ENCODE measurements at regions not wholly inside any gene's neighbourhood (a gene's known extent, or its start where the extent isn't known, plus 50 kb on each side); places are given as distances from the start of the nearest gene placed in this dataset.
"Not testable (repeated sequence)": the region's sequence is repeated elsewhere in the genome, so short reads cannot be mapped to it uniquely, and the experiment has no call there.

- DNase-seq (ENCODE audit: low spot score): no peak
- no peaks in the 10 kb centered on the region for H3K9me3 ChIP-seq
- TF ChIP-seq CTCF (IDR thresholded peaks at IDR 0.05): no peak
- H3K27ac ChIP-seq: no peak overlapping the region
- no peak overlapping the region for H3K4me3 ChIP-seq
- no peaks in the 10 kb centered on the region for H3K36me3 ChIP-seq
- no peaks in the 10 kb centered on the region for H3K27me3 ChIP-seq
- peaks cover 0 to 31% of the 10 kb centered on the region in 2 donors for H3K4me1 ChIP-seq
Observed at GRCh38 chr22:27315833-27316232, 485.7 kb downstream of the MN1 start.

- H3K9me3 ChIP-seq: no peaks in the 10 kb centered on the region
- H3K4me3 ChIP-seq: no peak overlapping the region
- H3K36me3 ChIP-seq: no peaks in the 10 kb centered on the region
- H3K27ac ChIP-seq: no peak overlapping the region
- H3K4me1 ChIP-seq: peaks cover 0 to 31% of the 10 kb centered on the region in 2 donors
- TF ChIP-seq CTCF (IDR thresholded peaks at IDR 0.05): no peak
- H3K27me3 ChIP-seq: no peaks in the 10 kb centered on the region
- DNase-seq (ENCODE audit: low spot score): no peak
Observed at GRCh38 chr22:27317096-27317495, 484.5 kb downstream of the MN1 start.

- Histone ChIP-seq H3K4me3 (no peak overlapping the region), H3K27me3 (no peaks in the 10 kb centered on the region), H3K36me3 (no peaks in the 10 kb centered on the region), H3K4me1 (peaks cover 0 to 24% of the 10 kb centered on the region in 2 donors), H3K9me3 (no peaks in the 10 kb centered on the region), H3K27ac (no peak overlapping the region)
- no peak for DNase-seq (ENCODE audit: low spot score)
- TF ChIP-seq CTCF (IDR thresholded peaks at IDR 0.05): no peak
Observed at GRCh38 chr22:27317971-27318428, 483.6 kb downstream of the MN1 start.

GRCh38 chr22:27318516-27318915, 483.0 kb downstream of the MN1 start:
- no peak for DNase-seq (ENCODE audit: low spot score)
- peaks cover 0 to under 1% of the 10 kb centered on the region in 2 donors for H3K27me3 ChIP-seq

GRCh38 chr22:27323661-27324060, 477.9 kb downstream of the MN1 start:
- Histone ChIP-seq H3K4me3 (no peak overlapping the region), H3K27me3 (peaks cover 0 to 5% of the 10 kb centered on the region in 2 donors), H3K4me1 (peaks cover 0 to 3% of the 10 kb centered on the region in 2 donors), H3K9me3 (no peaks in the 10 kb centered on the region), H3K36me3 (no peaks in the 10 kb centered on the region), H3K27ac (no peak overlapping the region)
- no peak for TF ChIP-seq CTCF (IDR thresholded peaks at IDR 0.05)
- peak; percentile 23 for DNase-seq (ENCODE audit: low spot score)

More at GRCh38 chr22:27318516-27318915, 483.0 kb downstream of the MN1 start:
- peaks cover 0 to 19% of the 10 kb centered on the region in 2 donors for H3K4me1 ChIP-seq
- no peaks in the 10 kb centered on the region for H3K36me3 ChIP-seq
- no peak for TF ChIP-seq CTCF (IDR thresholded peaks at IDR 0.05)
- no peaks in the 10 kb centered on the region for H3K9me3 ChIP-seq
- no peak overlapping the region for H3K4me3 ChIP-seq
- H3K27ac ChIP-seq: no peak overlapping the region

- H3K27me3 ChIP-seq; H3K4me1 ChIP-seq; H3K4me3 ChIP-seq; H3K9me3 ChIP-seq; DNase-seq (ENCODE audit: low spot score); H3K36me3 ChIP-seq; H3K27ac ChIP-seq: not testable (repeated sequence)
Observed at GRCh38 chr22:27324908-27325307, 476.6 kb downstream of the MN1 start.

All from right atrium auricular region (tissue), 2 donors.